Activated T-cell treated with anti-CD3 and anti-CD28 coated beads for 24 hours (primary cell): ENCODE measurements at regions not wholly inside any gene's neighbourhood (a gene's known extent, or its start where the extent isn't known, plus 50 kb on each side); places are given as distances from the start of the nearest gene placed in this dataset.
"Not testable (repeated sequence)": the region's sequence is repeated elsewhere in the genome, so short reads cannot be mapped to it uniquely, and the experiment has no call there.

Source experiments
- DNase-seq: peaks from one replicate; pipeline ENCODE4 v3.0.0-alpha.2; 2020; ENCODE audit warnings: low read depth

- no peak for DNase-seq
Measured at GRCh38 chr11:45000918-45001317, 50.2 kb upstream of the TP53I11 start.

- no peak for DNase-seq
Measured at GRCh38 chr11:45001466-45002165, 50.9 kb upstream of the TP53I11 start.

- no peak for DNase-seq
Measured at GRCh38 chr11:45005106-45005505, 54.4 kb upstream of the TP53I11 start.

- DNase-seq = no peak
Measured at GRCh38 chr11:45007011-45007410, 56.3 kb upstream of the TP53I11 start.

- DNase-seq = not testable (repeated sequence)
Measured at GRCh38 chr11:45015983-45016382, 65.3 kb upstream of the TP53I11 start.

GRCh38 chr11:45016446-45016845 lies 65.8 kb upstream of the TP53I11 start:
- not testable (repeated sequence) for DNase-seq

GRCh38 chr11:45017329-45017728 lies 66.6 kb upstream of the TP53I11 start:
- no peak for DNase-seq

- no peak for DNase-seq
Measured at GRCh38 chr11:45021001-45021400, 70.3 kb upstream of the TP53I11 start.

- no peak for DNase-seq
Measured at GRCh38 chr11:45021692-45022141, 71.0 kb upstream of the TP53I11 start.

GRCh38 chr11:45022294-45023064 lies 71.8 kb upstream of the TP53I11 start:
- no peak for DNase-seq

- DNase-seq = no peak
Measured at GRCh38 chr11:45023065-45023365, 72.3 kb upstream of the TP53I11 start.

GRCh38 chr11:45024316-45024715 lies 73.6 kb upstream of the TP53I11 start:
- DNase-seq = no peak

GRCh38 chr11:45024846-45025588 lies 74.3 kb upstream of the TP53I11 start:
- DNase-seq = no peak

- no peak for DNase-seq
Measured at GRCh38 chr11:45025716-45026492, 75.2 kb upstream of the TP53I11 start.

- DNase-seq = no peak
Measured at GRCh38 chr11:45026835-45027234, 76.2 kb upstream of the TP53I11 start.

GRCh38 chr11:45027312-45027711 lies 76.6 kb upstream of the TP53I11 start:
- no peak for DNase-seq

- no peak for DNase-seq
Measured at GRCh38 chr11:45028911-45029682, 78.4 kb upstream of the TP53I11 start.

- no peak for DNase-seq
Measured at GRCh38 chr11:45030778-45031177, 80.1 kb upstream of the TP53I11 start.

GRCh38 chr11:45031912-45032519 lies 81.3 kb upstream of the TP53I11 start:
- no peak for DNase-seq

- DNase-seq = no peak
Measured at GRCh38 chr11:45035413-45035812, 84.7 kb upstream of the TP53I11 start.

GRCh38 chr11:45036010-45036409 lies 85.3 kb upstream of the TP53I11 start:
- DNase-seq = no peak
